ENCODE measurements at regions not wholly inside any gene's neighbourhood (a gene's known extent, or its start where the extent isn't known, plus 50 kb on each side); places are given as distances from the start of the nearest gene placed in this dataset.

DNA sequence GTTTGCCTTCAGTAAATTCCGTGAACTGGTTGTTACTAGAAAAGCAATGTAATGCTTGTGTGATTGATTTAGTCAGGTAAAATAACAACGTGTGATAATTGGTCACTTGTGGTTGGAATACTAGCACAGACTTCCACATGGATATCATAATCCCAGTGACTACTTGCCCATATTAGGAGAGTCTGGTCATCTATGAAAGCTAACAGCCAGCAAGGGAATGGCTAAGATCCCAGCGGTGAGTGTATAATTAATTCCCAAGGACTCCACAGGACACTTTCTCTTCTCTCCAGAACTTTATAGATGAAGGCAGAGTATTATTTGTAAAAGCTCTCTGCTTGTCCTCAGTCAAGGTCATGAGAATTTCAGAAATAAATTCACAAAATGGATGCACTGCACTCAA, 662.6 kb upstream of the TEX47 start:
- Mint-ChIP-seq H3K36me3 (ENCODE audit: insufficient read depth, unreplicated experiment) (no peaks in the 10 kb centered on the region), H3K27ac (ENCODE audit: low read depth, unreplicated experiment) (no peak overlapping the region), H3K9me3 (ENCODE audit: unreplicated experiment) (no peaks in the 10 kb centered on the region), H3K4me3 (ENCODE audit: unreplicated experiment) (no peak overlapping the region), H3K4me1 (ENCODE audit: insufficient read depth, unreplicated experiment) (no peaks in the 10 kb centered on the region), H3K27me3 (ENCODE audit: insufficient read depth, unreplicated experiment) (no peaks in the 10 kb centered on the region)
- intact Hi-C loops (cut with micrococcal nuclease), result no loop called here
- TF ChIP-seq, protein P1, sequence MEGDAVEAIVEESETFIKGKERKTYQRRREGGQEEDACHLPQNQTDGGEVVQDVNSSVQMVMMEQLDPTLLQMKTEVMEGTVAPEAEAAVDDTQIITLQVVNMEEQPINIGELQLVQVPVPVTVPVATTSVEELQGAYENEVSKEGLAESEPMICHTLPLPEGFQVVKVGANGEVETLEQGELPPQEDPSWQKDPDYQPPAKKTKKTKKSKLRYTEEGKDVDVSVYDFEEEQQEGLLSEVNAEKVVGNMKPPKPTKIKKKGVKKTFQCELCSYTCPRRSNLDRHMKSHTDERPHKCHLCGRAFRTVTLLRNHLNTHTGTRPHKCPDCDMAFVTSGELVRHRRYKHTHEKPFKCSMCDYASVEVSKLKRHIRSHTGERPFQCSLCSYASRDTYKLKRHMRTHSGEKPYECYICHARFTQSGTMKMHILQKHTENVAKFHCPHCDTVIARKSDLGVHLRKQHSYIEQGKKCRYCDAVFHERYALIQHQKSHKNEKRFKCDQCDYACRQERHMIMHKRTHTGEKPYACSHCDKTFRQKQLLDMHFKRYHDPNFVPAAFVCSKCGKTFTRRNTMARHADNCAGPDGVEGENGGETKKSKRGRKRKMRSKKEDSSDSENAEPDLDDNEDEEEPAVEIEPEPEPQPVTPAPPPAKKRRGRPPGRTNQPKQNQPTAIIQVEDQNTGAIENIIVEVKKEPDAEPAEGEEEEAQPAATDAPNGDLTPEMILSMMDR (IDR thresholded peaks at IDR 0.05; ENCODE audit: unreplicated experiment), result no peak
- DNase-seq (ENCODE audit: unreplicated experiment), result no peak
- ChIA-PET POLR2A (no interaction called here), CTCF (interaction anchor here (0.7 kb wide), 1 partner anchor 36 kb away, joined by 3 read pairs; no protein-coding TSS in a partner anchor)
- no TSS peak for BruUV-seq (replicated peaks)

DNA sequence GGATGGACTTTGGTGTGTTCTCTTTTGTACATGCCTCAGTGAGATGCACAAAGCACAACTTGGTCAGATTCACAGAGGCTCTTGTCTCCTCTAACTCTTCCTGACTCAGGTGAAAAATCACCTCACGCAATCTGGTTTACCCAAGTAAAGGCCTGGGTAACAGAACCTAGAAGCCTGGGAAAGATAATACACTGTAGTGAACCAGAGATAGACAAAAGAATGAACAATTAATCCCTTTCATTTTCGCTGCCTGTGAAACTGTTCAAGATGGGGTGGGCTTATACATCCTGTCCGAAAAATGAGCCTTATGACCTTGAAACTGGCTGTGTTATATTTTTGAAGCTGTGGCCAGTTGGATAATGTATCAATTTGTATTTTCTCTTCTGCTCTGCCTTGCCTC, 678.9 kb upstream of the TEX47 start:
- Mint-ChIP-seq H3K4me3 (ENCODE audit: unreplicated experiment) (no peak overlapping the region), H3K27me3 (ENCODE audit: insufficient read depth, unreplicated experiment) (peaks cover 11% of the 10 kb centered on the region), H3K4me1 (ENCODE audit: insufficient read depth, unreplicated experiment) (no peaks in the 10 kb centered on the region), H3K36me3 (ENCODE audit: insufficient read depth, unreplicated experiment) (no peaks in the 10 kb centered on the region), H3K9me3 (ENCODE audit: unreplicated experiment) (peaks cover 8% of the 10 kb centered on the region), H3K27ac (ENCODE audit: low read depth, unreplicated experiment) (no peak overlapping the region)
- POLR2A ChIA-PET, result no interaction called here
- DNase-seq (ENCODE audit: unreplicated experiment), result no peak
- intact Hi-C loops (cut with micrococcal nuclease), result no loop called here
- BruUV-seq (replicated peaks), result no TSS peak
- CTCF ChIA-PET, result interaction anchor here (0.6 kb wide), 1 partner anchor 1958 kb away, joined by 3 read pairs; no protein-coding TSS in a partner anchor
- TF ChIP-seq, protein P1 (IDR thresholded peaks at IDR 0.05; ENCODE audit: unreplicated experiment), result no peak

DNA sequence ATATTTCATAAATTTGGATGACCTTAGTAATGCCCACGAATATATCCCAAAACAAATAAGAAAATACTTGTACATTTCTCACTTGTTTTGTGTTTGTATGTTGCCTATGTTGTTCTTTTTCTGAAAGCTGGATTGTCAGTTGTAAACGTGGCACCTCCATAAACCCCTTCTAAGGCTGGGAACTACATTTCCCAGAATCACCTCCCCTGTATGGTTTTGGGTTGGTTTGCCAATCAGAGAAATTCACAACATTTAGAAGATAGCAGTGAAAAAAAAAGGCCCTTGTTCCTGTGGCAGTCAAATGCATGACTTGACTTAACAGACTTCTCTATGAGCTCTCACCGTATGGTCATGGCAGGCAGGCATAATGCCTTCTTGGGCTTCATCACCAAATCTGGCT, 676.3 kb upstream of the STEAP1 start:
- CTCF ChIA-PET, result no interaction called here
- Mint-ChIP-seq H3K9me3 (ENCODE audit: unreplicated experiment) (peaks cover 8% of the 10 kb centered on the region), H3K4me1 (ENCODE audit: insufficient read depth, unreplicated experiment) (no peaks in the 10 kb centered on the region), H3K36me3 (ENCODE audit: insufficient read depth, unreplicated experiment) (no peaks in the 10 kb centered on the region), H3K27me3 (ENCODE audit: insufficient read depth, unreplicated experiment) (peaks cover 11% of the 10 kb centered on the region), H3K27ac (ENCODE audit: low read depth, unreplicated experiment) (no peak overlapping the region), H3K4me3 (ENCODE audit: unreplicated experiment) (no peak overlapping the region)
- TF ChIP-seq, protein P1 (IDR thresholded peaks at IDR 0.05; ENCODE audit: unreplicated experiment), result no peak
- POLR2A ChIA-PET, result no interaction called here
- DNase-seq (ENCODE audit: unreplicated experiment), result no peak
- BruUV-seq (replicated peaks), result no TSS peak
- intact Hi-C loops (cut with micrococcal nuclease), result no loop called here

DNA sequence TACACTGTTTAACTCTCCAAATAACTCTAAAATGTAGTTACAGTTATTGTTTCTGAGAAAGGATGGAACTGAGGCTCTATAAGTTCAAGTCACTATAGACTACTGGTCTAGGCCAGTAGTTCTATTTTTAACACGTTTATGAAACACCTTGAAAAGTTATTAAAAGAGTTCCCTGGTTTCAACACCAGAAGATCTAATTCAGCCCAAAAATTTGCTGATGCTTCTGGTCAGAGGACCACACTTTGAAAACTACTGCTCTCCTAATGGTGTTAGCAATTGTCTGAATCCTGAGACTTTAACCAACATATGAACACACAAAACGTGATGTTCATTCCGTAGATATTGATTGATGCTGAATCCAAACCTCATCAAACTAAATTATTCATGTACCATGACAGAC, 658.6 kb upstream of the STEAP1 start:
- H3K27me3 Mint-ChIP-seq (ENCODE audit: insufficient read depth, unreplicated experiment), result peaks cover 15% of the 10 kb centered on the region
- no TSS peak for BruUV-seq (replicated peaks)
- no peak overlapping the region for H3K4me3 Mint-ChIP-seq (ENCODE audit: unreplicated experiment)
- H3K9me3 Mint-ChIP-seq (ENCODE audit: unreplicated experiment), result peaks cover 4% of the 10 kb centered on the region
- intact Hi-C loops (cut with micrococcal nuclease), result no loop called here
- no peaks in the 10 kb centered on the region for H3K4me1 Mint-ChIP-seq (ENCODE audit: insufficient read depth, unreplicated experiment)
- DNase-seq (ENCODE audit: unreplicated experiment), result no peak
- H3K27ac Mint-ChIP-seq (ENCODE audit: low read depth, unreplicated experiment), result no peak overlapping the region
- POLR2A ChIA-PET, result no interaction called here
- H3K36me3 Mint-ChIP-seq (ENCODE audit: insufficient read depth, unreplicated experiment), result no peaks in the 10 kb centered on the region
- TF ChIP-seq, protein P1 (IDR thresholded peaks at IDR 0.05; ENCODE audit: unreplicated experiment), result no peak
- CTCF ChIA-PET, result no interaction called here
